K562 (cell line): ENCODE measurements at regions not wholly inside any gene's neighbourhood (a gene's known extent, or its start where the extent isn't known, plus 50 kb on each side); places are given as distances from the start of the nearest gene placed in this dataset.

Experiments
- ATAC-seq: fragments of 200-7000 bp; cut with Tn5 transposase; 3 replicates; pipeline ENCODE4 v1.9.1; 2020; ENCODE audit warnings: moderate library complexity
- BruUV-seq: library from RNA; stranded (reverse); fragments of 400-500 nt; replicated peaks from 2 replicates; lab custom pipeline; 2021; lab: Mats Ljungman, UMichigan
- CTCF ChIA-PET: fragments of 300-600 bp; formaldehyde crosslinking; extraction: SDS; loops from one replicate; lab custom pipeline; 2021; ENCODE audit warnings: low intra/inter-chr PET ratio; lab: Yijun Ruan, JAX
- POLR2A ChIA-PET: fragments of 300-600, 350-650 bp; sonication (Branson Sonifier 250); formaldehyde crosslinking; extraction: SDS; loops from one replicate; lab custom pipeline; 2021; ENCODE audit warnings: antibody characterized with exemption, inconsistent platforms; lab: Yijun Ruan, JAX
- DNase-seq, 4 experiments: peaks; one replicate each; pipeline versions ENCODE4 v3.0.0 to v3.0.0-alpha.2; 2011 to 2018; ENCODE audit warnings: low spot score in 3 of 4, mixed read lengths in 3 of 4; ENCODE audit errors: extremely low read depth in 1 of 4
- FAIRE-seq: peaks from 2 replicates; lab custom pipeline; 2011; peaks lifted over from hg19 to GRCh38; lab: Jason Lieb, UNC
- H2AFZ ChIP-seq: 2 replicates; pipeline ENCODE4 v1.6.0; 2011; ENCODE audit warnings: low read depth, low read length, control low read depth, inconsistent platforms
- H3K27ac ChIP-seq: fragments of 200-600 bp; 3 replicates; pipeline ENCODE4 v1.8.0; 2011; ENCODE audit warnings: low read depth, mild to moderate bottlenecking, control low read depth, inconsistent platforms, low read length, moderate library complexity, mixed read lengths; ENCODE audit errors: extremely low read depth
- H3K27me3 ChIP-seq, 2 experiments: fragments of 300-600 bp in 1 of 2; 2 replicates in 1 of 2; 3 replicates in 1 of 2; pipeline versions ENCODE4 v1.6.0 to v1.8.0; 2011; ENCODE audit warnings: inconsistent platforms in 2 of 2, low read length in 2 of 2, mild to moderate bottlenecking in 1 of 2, mixed read lengths in 1 of 2, moderate library complexity in 1 of 2; ENCODE audit not compliant: control insufficient read depth in 2 of 2, insufficient read depth in 2 of 2
- H3K36me3 ChIP-seq: fragments of 300-600 bp; 3 replicates; pipeline ENCODE4 v1.8.0; 2011; ENCODE audit warnings: mild to moderate bottlenecking, low read length, inconsistent platforms; ENCODE audit not compliant: control insufficient read depth, insufficient read depth
- H3K4me1 ChIP-seq, 2 experiments: fragments of 200-600 bp in 1 of 2; replicated peaks in 1 of 2; 2 replicates in 1 of 2; 3 replicates in 1 of 2; pipeline versions ENCODE4 v1.5.1 to v1.8.0; 2011; ENCODE audit warnings: inconsistent platforms in 2 of 2, low read length in 2 of 2, mild to moderate bottlenecking in 1 of 2, mixed read lengths in 1 of 2, moderate library complexity in 1 of 2; ENCODE audit not compliant: control insufficient read depth in 2 of 2, insufficient read depth in 2 of 2
- H3K4me2 ChIP-seq: 2 replicates; pipeline ENCODE4 v1.6.1; 2011; ENCODE audit warnings: low read length, control low read depth, inconsistent platforms, mixed read lengths; ENCODE audit not compliant: insufficient read depth
- H3K4me3 ChIP-seq: fragments of 200-600 bp; sonication (generic), shearing (Covaris generic); 2 replicates; pipeline ENCODE4 v1.5.1; 2016; ENCODE audit warnings: control low read depth, inconsistent platforms
- H3K79me2 ChIP-seq: fragments of 200-600 bp; 3 replicates; pipeline ENCODE4 v1.8.0; 2011; ENCODE audit warnings: low read length, inconsistent platforms; ENCODE audit not compliant: control insufficient read depth, insufficient read depth
- H3K9ac ChIP-seq, 2 experiments: 2 replicates each; pipeline versions ENCODE4 v1.6.0 to v1.6.1; 2011; ENCODE audit warnings: low read depth in 2 of 2, low read length in 2 of 2, control low read depth in 1 of 2, inconsistent platforms in 1 of 2, mild to moderate bottlenecking in 1 of 2, mixed read lengths in 1 of 2; ENCODE audit not compliant: insufficient read depth in 1 of 2
- H3K9me1 ChIP-seq: one replicate; pipeline ENCODE4 v1.6.0; 2011; ENCODE audit warnings: inconsistent platforms, mild to moderate bottlenecking, low read length, moderate library complexity; ENCODE audit not compliant: control insufficient read depth, insufficient read depth
- H3K9me3 ChIP-seq: replicated peaks from 2 replicates; pipeline ENCODE4 v1.5.1; 2011; ENCODE audit warnings: low read depth, low read length, inconsistent platforms; ENCODE audit not compliant: control insufficient read depth, insufficient read depth
- H4K20me1 ChIP-seq: replicated peaks from 2 replicates; pipeline ENCODE4 v1.6.1; 2011; ENCODE audit warnings: low read length, inconsistent platforms, mixed read lengths; ENCODE audit not compliant: control insufficient read depth, insufficient read depth
- BRCA1 ChIP-seq, 2 experiments: fragments of 450-650 bp in 1 of 2; sonication (generic) in 1 of 2; formaldehyde crosslinking in 1 of 2; IDR thresholded peaks; 2 replicates each; pipeline versions ENCODE4 v1.5.0 to v1.6.1; 2017 to 2020; ENCODE audit warnings: mild to moderate bottlenecking in 1 of 2, missing genetic modification reagents in 1 of 2
- KAT7 ChIP-seq: sonication (generic); formaldehyde crosslinking; IDR thresholded peaks from 2 replicates; pipeline ENCODE4 v1.8.0; 2022; ENCODE audit warnings: missing genetic modification reagents, mild to moderate bottlenecking, borderline replicate concordance
- NCOA1 ChIP-seq: fragments of 450-650 bp; IDR thresholded peaks from 2 replicates; pipeline ENCODE4 v1.6.1; 2016; ENCODE audit warnings: low read depth
- PML ChIP-seq: IDR thresholded peaks from 2 replicates; pipeline ENCODE4 v1.6.1; 2012; ENCODE audit warnings: low read length, inconsistent platforms
- POLR2AphosphoS2 ChIP-seq: IDR thresholded peaks from 2 replicates; pipeline ENCODE4 v1.6.1; 2012; ENCODE audit warnings: low read length, improper control_type of control experiment
- RBM34 ChIP-seq: fragments of 200-400 bp; formaldehyde crosslinking; IDR thresholded peaks from 2 replicates; pipeline ENCODE4 v1.6.1; 2018; ENCODE audit warnings: low read length, borderline replicate concordance; ENCODE audit not compliant: insufficient read depth
- SMARCA4 ChIP-seq: fragments of 450-650 bp; IDR thresholded peaks from 2 replicates; pipeline ENCODE4 v1.6.1; 2016
- ZBED1 ChIP-seq: IDR thresholded peaks from 2 replicates; pipeline ENCODE4 v1.6.1; 2014
- ZFX ChIP-seq: sonication (generic); formaldehyde crosslinking; IDR thresholded peaks from 2 replicates; pipeline ENCODE4 v1.8.0; 2022; ENCODE audit warnings: mild to moderate bottlenecking, missing genetic modification reagents, moderate library complexity
- ZNF274 ChIP-seq: IDR thresholded peaks from 2 replicates; pipeline ENCODE4 v1.6.1; 2011; ENCODE audit warnings: low read depth, mild to moderate bottlenecking, low read length, moderate library complexity, borderline replicate concordance
- ZNF316 ChIP-seq: fragments of 450-650 bp; IDR thresholded peaks from 2 replicates; pipeline ENCODE4 v1.6.1; 2016
- WGBS: fragments of 100-300 bp; shearing (Covaris generic); methylation state at CpG from one replicate; pipeline ENCODE4 v1.1.6; 2016; ENCODE audit warnings: low coverage, mixed read lengths; ENCODE audit not compliant: insufficient coverage; ENCODE audit errors: missing lambda C conversion rate; 5-methylcytosine and 5-hydroxymethylcytosine counted together
- in situ Hi-C: fragments of 300-500 bp; cut with MboI; formaldehyde crosslinking; loops from 4 replicates; pipeline ENCODE4 v1.15.0; 2018; ENCODE audit warnings: inconsistent platforms, mixed read lengths
- intact Hi-C: fragments of 100-400 bp; cut with micrococcal nuclease; formaldehyde crosslinking; loops from 2 replicates; pipeline ENCODE4 v1.14.2; 2022

DNA sequence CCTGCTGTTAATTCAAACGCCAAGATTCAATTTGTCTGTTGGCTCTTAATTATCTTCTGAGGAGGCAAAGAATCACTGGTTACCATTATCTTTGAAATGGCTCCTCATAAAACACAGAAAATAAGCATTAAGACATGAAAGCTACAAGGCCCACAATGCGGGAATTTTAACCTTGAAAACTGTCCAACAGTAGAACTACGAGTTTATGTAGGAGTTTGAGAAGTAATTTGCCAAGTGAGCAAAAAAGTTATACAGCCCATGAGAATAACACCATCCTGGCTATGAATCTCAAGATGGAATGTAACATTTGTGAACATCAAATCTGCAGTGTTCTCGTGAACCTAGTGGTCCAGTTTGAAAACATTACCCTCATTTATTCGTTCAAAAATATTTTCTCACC is 172.5 kb downstream of the ALDH1A2 start:
- FAIRE-seq (peak; percentile 23), ATAC-seq (no peak), DNase-seq (no peak)
- H3K27ac ChIP-seq: no peak overlapping the region
- no peaks in the 10 kb centered on the region for H3K9me1 ChIP-seq
- no TSS peak for BruUV-seq
- TF ChIP-seq NCOA1 (no peak), ZNF316 (0 out of 2 replicates have a peak, but pooled peaks have one; percentile 19)
- ChIA-PET CTCF (no interaction called here), POLR2A (no interaction called here)
- H3K9ac ChIP-seq: no peak overlapping the region
- in situ Hi-C loops: no loop called here
- no peak overlapping the region for H3K4me2 ChIP-seq
- H3K4me3 ChIP-seq: no peak overlapping the region
- no peaks in the 10 kb centered on the region for H3K36me3 ChIP-seq
- no peaks in the 10 kb centered on the region for H3K79me2 ChIP-seq
- peaks cover 13 to 19% of the 10 kb centered on the region in 2 experiments; a peak in 3 of 5 replicates for H3K27me3 ChIP-seq
- intact Hi-C loops: no loop called here
- no peaks in the 10 kb centered on the region for H3K4me1 ChIP-seq
- no peak overlapping the region for H2AFZ ChIP-seq
- 2% methylated on average over 5 of the region's 5 CpGs for WGBS
- no peaks in the 10 kb centered on the region for H3K9me3 ChIP-seq
- H4K20me1 ChIP-seq: no peaks in the 10 kb centered on the region

- DNase-seq (no peak), ATAC-seq (no peak)
- Histone ChIP-seq H2AFZ (no peak overlapping the region), H3K9me3 (no peaks in the 10 kb centered on the region), H3K4me3 (no peak overlapping the region), H3K27me3 (peaks cover 9 to 19% of the 10 kb centered on the region in 2 experiments; a peak in 3 of 5 replicates), H3K79me2 (no peaks in the 10 kb centered on the region), H3K4me1 (no peaks in the 10 kb centered on the region)
- CTCF ChIA-PET: no interaction called here
- in situ Hi-C loops: no loop called here
- intact Hi-C loops: no loop called here
- no TSS peak for BruUV-seq
- POLR2A ChIA-PET: interaction anchor here (1.0 kb wide), 1 partner anchor 9 kb away, joined by 4 read pairs; no protein-coding TSS in a partner anchor
- no peak for TF ChIP-seq SMARCA4
- no peak for TF ChIP-seq BRCA1 (IDR thresholded peaks at IDR 0.05)
- TF ChIP-seq BRCA1 (CRISPR knock-in tag; IDR thresholded peaks at IDR 0.05): no peak
- no peak for TF ChIP-seq RBM34
- TF ChIP-seq ZBED1: no peak
- TF ChIP-seq KAT7: no peak
- no peak for TF ChIP-seq PML
- TF ChIP-seq POLR2AphosphoS2: no peak
- no peak for TF ChIP-seq ZFX (CRISPR knock-in tag)
- no peak for TF ChIP-seq ZNF274
- TF ChIP-seq, all 486 proteins: peak for 0
- FAIRE-seq: no peak
- Histone ChIP-seq H4K20me1 (no peaks in the 10 kb centered on the region), H3K9ac (no peak overlapping the region), H3K27ac (no peak overlapping the region), H3K36me3 (no peaks in the 10 kb centered on the region), H3K9me1 (no peaks in the 10 kb centered on the region), H3K4me2 (no peak overlapping the region)
- WGBS: 0% methylated on average over 1 of the region's 1 CpG
These were observed 170.2 kb downstream of the ALDH1A2 start for GRCh38 chr15:57895291-57895690.
